GM12878 (cell line): ENCODE measurements at regions not wholly inside any gene's neighbourhood (a gene's known extent, or its start where the extent isn't known, plus 50 kb on each side); places are given as distances from the start of the nearest gene placed in this dataset.

ENCODE experiments used
- EP300 ChIP-seq, 2 experiments: fragments of 150-350 bp in 1 of 2; IDR thresholded peaks; 2 replicates each; pipeline ENCODE4 v1.6.1; 2011 to 2012; ENCODE audit warnings: low read depth in 2 of 2, low read length in 2 of 2, borderline replicate concordance in 1 of 2, improper control_type of control experiment in 1 of 2, inconsistent platforms in 1 of 2; ENCODE audit not compliant: control insufficient read depth in 1 of 2
- EZH2 ChIP-seq: IDR thresholded peaks from 2 replicates; pipeline ENCODE4 v1.6.1; 2012; ENCODE audit warnings: low read depth, mild to moderate bottlenecking, control low read depth, inconsistent platforms, low read length, borderline replicate concordance; ENCODE audit not compliant: control insufficient read depth
- NFXL1 ChIP-seq: fragments of 450-650 bp; IDR thresholded peaks from 2 replicates; pipeline ENCODE4 v1.6.1; 2017; ENCODE audit warnings: antibody characterized with exemption, mild to moderate bottlenecking, borderline replicate concordance
- POLR2A ChIP-seq: IDR thresholded peaks from 2 replicates; pipeline ENCODE4 v1.6.1; 2011; ENCODE audit warnings: low read depth, mild to moderate bottlenecking, low read length
- POLR2AphosphoS5 ChIP-seq: IDR thresholded peaks from 2 replicates; pipeline ENCODE4 v1.6.1; 2011; ENCODE audit warnings: mild to moderate bottlenecking, low read length, inconsistent platforms
- RAD21 ChIP-seq: IDR thresholded peaks from 2 replicates; pipeline ENCODE4 v1.6.1; 2011; ENCODE audit warnings: mild to moderate bottlenecking, low read depth, low read length, moderate library complexity; ENCODE audit not compliant: insufficient read depth
- SRF ChIP-seq, 2 experiments: IDR thresholded peaks; 2 replicates each; pipeline ENCODE4 v1.6.1; 2011; ENCODE audit warnings: low read depth in 2 of 2, low read length in 2 of 2, mild to moderate bottlenecking in 1 of 2, moderate library complexity in 1 of 2
- TF ChIP-seq, protein P1 (sequence below): IDR thresholded peaks from 2 replicates; pipeline ENCODE4 v1.6.1; 2012; ENCODE audit warnings: mild to moderate bottlenecking, low read depth, low read length

GRCh38 chr2:220574038-220574437 is 946.6 kb downstream of the SLC4A3 start:
- TF ChIP-seq POLR2A = no peak
- TF ChIP-seq, protein P1, sequence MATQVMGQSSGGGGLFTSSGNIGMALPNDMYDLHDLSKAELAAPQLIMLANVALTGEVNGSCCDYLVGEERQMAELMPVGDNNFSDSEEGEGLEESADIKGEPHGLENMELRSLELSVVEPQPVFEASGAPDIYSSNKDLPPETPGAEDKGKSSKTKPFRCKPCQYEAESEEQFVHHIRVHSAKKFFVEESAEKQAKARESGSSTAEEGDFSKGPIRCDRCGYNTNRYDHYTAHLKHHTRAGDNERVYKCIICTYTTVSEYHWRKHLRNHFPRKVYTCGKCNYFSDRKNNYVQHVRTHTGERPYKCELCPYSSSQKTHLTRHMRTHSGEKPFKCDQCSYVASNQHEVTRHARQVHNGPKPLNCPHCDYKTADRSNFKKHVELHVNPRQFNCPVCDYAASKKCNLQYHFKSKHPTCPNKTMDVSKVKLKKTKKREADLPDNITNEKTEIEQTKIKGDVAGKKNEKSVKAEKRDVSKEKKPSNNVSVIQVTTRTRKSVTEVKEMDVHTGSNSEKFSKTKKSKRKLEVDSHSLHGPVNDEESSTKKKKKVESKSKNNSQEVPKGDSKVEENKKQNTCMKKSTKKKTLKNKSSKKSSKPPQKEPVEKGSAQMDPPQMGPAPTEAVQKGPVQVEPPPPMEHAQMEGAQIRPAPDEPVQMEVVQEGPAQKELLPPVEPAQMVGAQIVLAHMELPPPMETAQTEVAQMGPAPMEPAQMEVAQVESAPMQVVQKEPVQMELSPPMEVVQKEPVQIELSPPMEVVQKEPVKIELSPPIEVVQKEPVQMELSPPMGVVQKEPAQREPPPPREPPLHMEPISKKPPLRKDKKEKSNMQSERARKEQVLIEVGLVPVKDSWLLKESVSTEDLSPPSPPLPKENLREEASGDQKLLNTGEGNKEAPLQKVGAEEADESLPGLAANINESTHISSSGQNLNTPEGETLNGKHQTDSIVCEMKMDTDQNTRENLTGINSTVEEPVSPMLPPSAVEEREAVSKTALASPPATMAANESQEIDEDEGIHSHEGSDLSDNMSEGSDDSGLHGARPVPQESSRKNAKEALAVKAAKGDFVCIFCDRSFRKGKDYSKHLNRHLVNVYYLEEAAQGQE = no peak
- TF ChIP-seq EZH2 = no peak
- no peak for TF ChIP-seq NFXL1
- no peak for TF ChIP-seq RAD21
- no peak for TF ChIP-seq EP300 (IDR thresholded peaks at IDR 0.05; ENCODE audit: borderline replicate concordance in 1 of 2, control insufficient read depth in 1 of 2, low read depth in 2 of 2, low read length in 2 of 2)
- TF ChIP-seq SRF (IDR thresholded peaks at IDR 0.05; ENCODE audit: low read depth in 2 of 2, low read length in 2 of 2) = no peak
- TF ChIP-seq POLR2AphosphoS5 = no peak
